ENCODE measurements at regions not wholly inside any gene's neighbourhood (a gene's known extent, or its start where the extent isn't known, plus 50 kb on each side); places are given as distances from the start of the nearest gene placed in this dataset.
A peak's percentile ranks its signal among the peaks of the same experiment; 100 is the strongest.
"Not testable (repeated sequence)": the region's sequence is repeated elsewhere in the genome, so short reads cannot be mapped to it uniquely, and the experiment has no call there.

GRCh38 chr2:67131257-67131609 lies 265.9 kb upstream of the ETAA1 start:
- Histone ChIP-seq H3K9me3 (ENCODE audit: low read length) (no peaks in the 10 kb centered on the region), H3K27me3 (ENCODE audit: control insufficient read depth in 1 of 2, insufficient read depth in 2 of 2, low read length in 2 of 2) (no peaks in the 10 kb centered on the region), H3K27ac (ENCODE audit: low read depth, low read length) (no peak overlapping the region), H3K36me3 (ENCODE audit: insufficient read depth, low read length) (no peaks in the 10 kb centered on the region), H3K4me1 (ENCODE audit: insufficient read depth, low read length) (peaks cover 5% of the 10 kb centered on the region), H3K4me3 (ENCODE audit: low read depth in 1 of 2, low read length in 2 of 2) (no peak overlapping the region), H3K9ac (ENCODE audit: low read length) (no peak overlapping the region)

- H3K27ac ChIP-seq (ENCODE audit: low read depth, low read length); H3K27me3 ChIP-seq (ENCODE audit: control insufficient read depth in 1 of 2, insufficient read depth in 2 of 2, low read length in 2 of 2); H3K36me3 ChIP-seq (ENCODE audit: insufficient read depth, low read length); H3K4me3 ChIP-seq (ENCODE audit: low read depth in 1 of 2, low read length in 2 of 2); H3K9ac ChIP-seq (ENCODE audit: low read length); H3K4me1 ChIP-seq (ENCODE audit: insufficient read depth, low read length); H3K9me3 ChIP-seq (ENCODE audit: low read length): not testable (repeated sequence)
Observed at GRCh38 chr2:67132441-67132940, 264.6 kb upstream of the ETAA1 start.

- H3K36me3 ChIP-seq (ENCODE audit: insufficient read depth, low read length): no peaks in the 10 kb centered on the region
- H3K27ac ChIP-seq (ENCODE audit: low read depth, low read length): no peak overlapping the region
- peaks cover 5% of the 10 kb centered on the region for H3K4me1 ChIP-seq (ENCODE audit: insufficient read depth, low read length)
- no peak overlapping the region for H3K4me3 ChIP-seq (ENCODE audit: low read depth in 1 of 2, low read length in 2 of 2)
- H3K27me3 ChIP-seq (ENCODE audit: control insufficient read depth in 1 of 2, insufficient read depth in 2 of 2, low read length in 2 of 2): no peaks in the 10 kb centered on the region
- H3K9ac ChIP-seq (ENCODE audit: low read length): no peak overlapping the region
- H3K9me3 ChIP-seq (ENCODE audit: low read length): no peaks in the 10 kb centered on the region
Observed at GRCh38 chr2:67135208-67135607, 261.9 kb upstream of the ETAA1 start.

DNA sequence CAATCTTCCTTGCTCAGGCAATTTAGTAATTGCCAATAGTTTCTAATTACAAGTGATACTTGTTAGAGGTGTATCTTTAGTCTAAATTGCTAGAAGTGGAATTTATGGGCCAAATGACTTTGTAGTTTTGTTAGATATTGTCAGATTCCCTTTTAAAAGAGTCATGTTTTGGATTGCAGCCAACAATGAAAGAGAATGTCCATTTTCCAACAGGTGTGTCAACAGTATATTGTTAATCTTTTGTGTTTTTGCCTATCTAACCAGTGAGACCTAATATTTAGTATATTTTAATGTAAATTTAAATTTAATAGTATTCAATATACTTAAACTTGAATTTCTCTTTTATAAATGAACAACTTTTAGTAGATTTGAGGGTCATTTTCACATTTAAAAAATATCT lies 259.4 kb upstream of the ETAA1 start:
- Histone ChIP-seq H3K4me1 (ENCODE audit: insufficient read depth, low read length) (no peaks in the 10 kb centered on the region), H3K9me3 (ENCODE audit: low read length) (no peaks in the 10 kb centered on the region), H3K4me3 (ENCODE audit: low read depth in 1 of 2, low read length in 2 of 2) (no peak overlapping the region), H3K27ac (ENCODE audit: low read depth, low read length) (no peak overlapping the region), H3K27me3 (ENCODE audit: control insufficient read depth in 1 of 2, insufficient read depth in 2 of 2, low read length in 2 of 2) (no peaks in the 10 kb centered on the region), H3K36me3 (ENCODE audit: insufficient read depth, low read length) (no peaks in the 10 kb centered on the region), H3K9ac (ENCODE audit: low read length) (no peak overlapping the region)

- no peak overlapping the region for H3K27ac ChIP-seq (ENCODE audit: low read depth, low read length)
- no peak overlapping the region for H3K9ac ChIP-seq (ENCODE audit: low read length)
- no peaks in the 10 kb centered on the region for H3K27me3 ChIP-seq (ENCODE audit: control insufficient read depth in 1 of 2, insufficient read depth in 2 of 2, low read length in 2 of 2)
- H3K4me3 ChIP-seq (ENCODE audit: low read depth in 1 of 2, low read length in 2 of 2): no peak overlapping the region
- H3K36me3 ChIP-seq (ENCODE audit: insufficient read depth, low read length): no peaks in the 10 kb centered on the region
- H3K9me3 ChIP-seq (ENCODE audit: low read length): no peaks in the 10 kb centered on the region
- no peaks in the 10 kb centered on the region for H3K4me1 ChIP-seq (ENCODE audit: insufficient read depth, low read length)
Observed at GRCh38 chr2:67142071-67142470, 255.1 kb upstream of the ETAA1 start.

DNA sequence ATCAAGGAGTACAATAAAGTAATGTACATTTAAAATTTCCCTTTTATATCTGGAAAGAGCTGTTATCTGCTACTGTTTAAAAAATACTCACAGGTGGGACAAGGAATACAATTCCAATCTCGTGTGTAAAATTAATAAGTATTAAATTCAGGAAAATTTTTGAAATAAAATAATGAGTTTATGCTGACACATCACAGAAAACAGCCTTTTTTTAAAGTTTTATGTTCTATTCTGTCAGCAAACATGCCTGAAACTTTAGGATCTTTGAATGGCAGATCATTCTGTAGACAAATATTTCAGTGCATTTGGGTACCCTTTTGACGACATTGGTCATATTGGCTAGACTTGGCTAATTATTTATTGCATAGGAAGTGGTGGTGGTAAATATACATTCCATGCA lies 254.4 kb upstream of the ETAA1 start:
- no peak overlapping the region for H3K4me3 ChIP-seq (ENCODE audit: low read depth in 1 of 2, low read length in 2 of 2)
- H3K36me3 ChIP-seq (ENCODE audit: insufficient read depth, low read length): no peaks in the 10 kb centered on the region
- no peaks in the 10 kb centered on the region for H3K4me1 ChIP-seq (ENCODE audit: insufficient read depth, low read length)
- no peak overlapping the region for H3K27ac ChIP-seq (ENCODE audit: low read depth, low read length)
- no peaks in the 10 kb centered on the region for H3K27me3 ChIP-seq (ENCODE audit: control insufficient read depth in 1 of 2, insufficient read depth in 2 of 2, low read length in 2 of 2)
- H3K9ac ChIP-seq (ENCODE audit: low read length): no peak overlapping the region
- H3K9me3 ChIP-seq (ENCODE audit: low read length): no peaks in the 10 kb centered on the region

GRCh38 chr2:67145851-67146250 lies 251.3 kb upstream of the ETAA1 start:
- H3K9me3 ChIP-seq (ENCODE audit: low read length): no peaks in the 10 kb centered on the region
- no peaks in the 10 kb centered on the region for H3K4me1 ChIP-seq (ENCODE audit: insufficient read depth, low read length)
- H3K4me3 ChIP-seq (ENCODE audit: low read depth in 1 of 2, low read length in 2 of 2): no peak overlapping the region
- H3K27me3 ChIP-seq (ENCODE audit: control insufficient read depth in 1 of 2, insufficient read depth in 2 of 2, low read length in 2 of 2): no peaks in the 10 kb centered on the region
- H3K36me3 ChIP-seq (ENCODE audit: insufficient read depth, low read length): no peaks in the 10 kb centered on the region
- no peak overlapping the region for H3K27ac ChIP-seq (ENCODE audit: low read depth, low read length)
- no peak overlapping the region for H3K9ac ChIP-seq (ENCODE audit: low read length)

GRCh38 chr2:67156796-67157195 lies 240.3 kb upstream of the ETAA1 start:
- H3K9me3 ChIP-seq (ENCODE audit: low read length): no peaks in the 10 kb centered on the region
- no peaks in the 10 kb centered on the region for H3K27me3 ChIP-seq (ENCODE audit: control insufficient read depth in 1 of 2, insufficient read depth in 2 of 2, low read length in 2 of 2)
- no peaks in the 10 kb centered on the region for H3K36me3 ChIP-seq (ENCODE audit: insufficient read depth, low read length)
- no peak overlapping the region for H3K27ac ChIP-seq (ENCODE audit: low read depth, low read length)
- H3K4me1 ChIP-seq (ENCODE audit: insufficient read depth, low read length): peaks cover 30% of the 10 kb centered on the region
- H3K4me3 ChIP-seq (ENCODE audit: low read depth in 1 of 2, low read length in 2 of 2): no peak overlapping the region
- H3K9ac ChIP-seq (ENCODE audit: low read length): no peak overlapping the region

DNA sequence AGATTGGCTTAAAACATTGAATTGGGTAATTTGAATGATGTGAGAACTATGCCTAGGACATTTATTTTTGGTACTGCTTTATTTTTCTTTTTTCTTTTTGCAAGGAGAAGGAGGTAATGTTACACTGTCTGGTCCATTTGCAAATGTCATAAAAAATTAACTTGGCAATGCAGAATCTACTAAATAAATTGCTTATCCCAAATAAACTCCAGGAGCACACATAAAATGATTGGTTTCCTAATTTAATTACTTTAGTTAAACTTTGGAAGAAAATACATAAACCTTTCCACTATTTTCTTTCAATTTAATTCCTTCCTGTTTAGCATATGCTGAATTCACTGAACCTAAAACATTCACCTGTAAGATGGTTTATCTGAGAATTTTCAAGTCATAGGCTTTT lies 238.4 kb upstream of the ETAA1 start:
- no peak overlapping the region for H3K4me3 ChIP-seq (ENCODE audit: low read depth in 1 of 2, low read length in 2 of 2)
- no peaks in the 10 kb centered on the region for H3K36me3 ChIP-seq (ENCODE audit: insufficient read depth, low read length)
- H3K4me1 ChIP-seq (ENCODE audit: insufficient read depth, low read length): peaks cover 31% of the 10 kb centered on the region
- H3K9ac ChIP-seq (ENCODE audit: low read length): no peak overlapping the region
- H3K27ac ChIP-seq (ENCODE audit: low read depth, low read length): no peak overlapping the region
- H3K27me3 ChIP-seq (ENCODE audit: control insufficient read depth in 1 of 2, insufficient read depth in 2 of 2, low read length in 2 of 2): no peaks in the 10 kb centered on the region
- no peaks in the 10 kb centered on the region for H3K9me3 ChIP-seq (ENCODE audit: low read length)

DNA sequence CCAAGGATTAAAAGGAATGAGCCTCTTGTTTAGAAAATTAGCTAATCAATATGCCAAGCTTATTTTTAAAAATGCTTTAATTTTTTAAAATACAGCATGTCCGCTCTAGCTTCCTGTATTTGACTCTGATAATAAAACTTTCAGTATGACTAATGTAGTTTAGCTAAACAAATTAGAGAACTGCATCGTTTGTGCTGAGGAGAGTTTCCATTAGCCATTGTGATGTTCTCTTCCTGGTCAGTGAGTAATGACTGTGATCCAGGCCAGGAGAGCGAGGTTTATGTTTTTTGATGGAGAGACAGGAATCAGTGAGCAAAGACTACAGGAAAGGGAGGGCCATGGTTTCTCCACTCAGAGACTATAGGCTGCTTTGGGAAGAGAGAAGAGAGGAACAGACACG lies 237.2 kb upstream of the ETAA1 start:
- H3K27ac ChIP-seq (ENCODE audit: low read depth, low read length): peak overlapping the region; percentile 70
- no peak overlapping the region for H3K4me3 ChIP-seq (ENCODE audit: low read depth in 1 of 2, low read length in 2 of 2)
- H3K9me3 ChIP-seq (ENCODE audit: low read length): no peaks in the 10 kb centered on the region
- H3K27me3 ChIP-seq (ENCODE audit: control insufficient read depth in 1 of 2, insufficient read depth in 2 of 2, low read length in 2 of 2): no peaks in the 10 kb centered on the region
- H3K36me3 ChIP-seq (ENCODE audit: insufficient read depth, low read length): no peaks in the 10 kb centered on the region
- H3K4me1 ChIP-seq (ENCODE audit: insufficient read depth, low read length): peaks cover 32% of the 10 kb centered on the region
- no peak overlapping the region for H3K9ac ChIP-seq (ENCODE audit: low read length)

DNA sequence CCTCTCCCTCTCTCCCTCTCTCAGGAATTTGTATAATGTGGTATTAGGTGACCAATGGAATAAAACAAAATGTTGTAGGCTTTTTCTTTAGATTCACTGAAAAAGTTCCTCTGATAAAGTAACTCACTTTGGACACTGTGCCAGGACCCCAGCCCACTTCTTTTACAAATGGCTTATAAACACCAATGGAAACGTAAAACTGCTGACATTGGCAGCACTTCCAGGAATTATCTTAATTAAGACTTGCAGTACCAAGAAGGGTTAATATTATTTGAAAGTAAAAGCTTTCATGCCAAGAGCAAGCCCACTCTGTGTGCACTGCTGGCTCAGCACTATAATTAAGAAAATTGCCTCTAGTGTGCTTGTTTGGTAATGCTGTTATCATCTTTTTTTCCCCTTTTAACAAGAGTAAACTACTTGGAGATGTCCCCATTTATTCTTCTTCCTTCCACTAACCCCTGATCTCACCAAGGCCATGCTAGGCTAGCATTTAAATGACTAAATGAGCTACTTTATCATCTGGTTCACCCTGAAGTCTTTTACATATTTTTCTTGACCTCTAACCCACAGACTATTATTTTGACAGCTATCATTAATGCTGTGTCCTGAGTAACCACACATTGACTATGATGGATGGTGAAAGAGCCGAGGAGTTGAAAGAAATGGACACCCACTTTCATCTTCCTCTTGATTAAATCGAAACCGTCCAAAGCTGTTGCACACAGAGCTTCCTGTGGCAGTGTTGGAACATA lies 232.2 kb upstream of the ETAA1 start:
- Histone ChIP-seq H3K27ac (ENCODE audit: low read depth, low read length) (no peak overlapping the region), H3K9me3 (ENCODE audit: low read length) (no peaks in the 10 kb centered on the region), H3K4me1 (ENCODE audit: insufficient read depth, low read length) (peaks cover 14% of the 10 kb centered on the region), H3K9ac (ENCODE audit: low read length) (no peak overlapping the region), H3K36me3 (ENCODE audit: insufficient read depth, low read length) (no peaks in the 10 kb centered on the region), H3K27me3 (ENCODE audit: control insufficient read depth in 1 of 2, insufficient read depth in 2 of 2, low read length in 2 of 2) (no peaks in the 10 kb centered on the region), H3K4me3 (ENCODE audit: low read depth in 1 of 2, low read length in 2 of 2) (no peak overlapping the region)

DNA sequence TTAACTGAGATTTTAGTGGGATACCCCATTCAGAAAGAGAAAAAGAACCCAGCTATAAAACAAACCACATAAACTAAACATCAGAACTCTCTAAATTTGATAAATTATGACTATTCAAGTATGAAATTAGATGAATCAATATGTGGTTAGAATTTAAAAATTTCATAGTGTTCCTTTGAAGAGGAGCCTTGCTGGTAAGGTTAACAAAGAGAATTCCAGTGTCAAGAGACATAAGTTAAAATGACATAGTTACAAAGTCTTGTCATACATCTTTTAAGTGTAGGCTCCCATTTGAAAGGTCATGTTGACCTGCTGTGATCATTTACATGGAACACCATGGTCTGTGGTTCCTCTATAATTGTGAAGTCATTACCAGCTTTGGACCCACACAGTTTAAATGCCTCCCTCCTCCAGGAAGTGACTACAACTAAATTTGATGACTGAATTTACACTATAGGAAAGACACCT lies 231.6 kb upstream of the ETAA1 start:
- Histone ChIP-seq H3K4me1 (ENCODE audit: insufficient read depth, low read length) (peaks cover 8% of the 10 kb centered on the region), H3K9ac (ENCODE audit: low read length) (no peak overlapping the region), H3K27ac (ENCODE audit: low read depth, low read length) (no peak overlapping the region), H3K4me3 (ENCODE audit: low read depth in 1 of 2, low read length in 2 of 2) (no peak overlapping the region), H3K27me3 (ENCODE audit: control insufficient read depth in 1 of 2, insufficient read depth in 2 of 2, low read length in 2 of 2) (no peaks in the 10 kb centered on the region), H3K36me3 (ENCODE audit: insufficient read depth, low read length) (no peaks in the 10 kb centered on the region), H3K9me3 (ENCODE audit: low read length) (no peaks in the 10 kb centered on the region)
